SK-N-SH treated with all-trans-retinoic acid at 6 μM for 48 hours (cell line): ENCODE measurements at regions not wholly inside any gene's neighbourhood (a gene's known extent, or its start where the extent isn't known, plus 50 kb on each side); places are given as distances from the start of the nearest gene placed in this dataset.

Experiments used
- ATAC-seq: fragments of 200-7000 bp; cut with Tn5 transposase; 3 replicates; pipeline ENCODE4 v1.9.1; 2020; ENCODE audit warnings: mild to moderate bottlenecking, moderate library complexity
- ARNTL ChIP-seq: fragments of 450-650 bp; formaldehyde crosslinking; IDR thresholded peaks from 2 replicates; pipeline ENCODE4 v1.5.0; 2020; ENCODE audit warnings: low read depth, mild to moderate bottlenecking, moderate library complexity, borderline replicate concordance
- BACH2 ChIP-seq: fragments of 250-450 bp; sonication (Bioruptor Pico); IDR thresholded peaks from 2 replicates; pipeline ENCODE4 v1.9.0; 2021; ENCODE audit warnings: mild to moderate bottlenecking, borderline replicate concordance
- CSDC2 ChIP-seq: fragments of 250-450 bp; sonication (Bioruptor Pico); IDR thresholded peaks from 2 replicates; pipeline ENCODE4 v1.5.0; 2020; ENCODE audit warnings: mild to moderate bottlenecking, moderate library complexity
- ESRRG ChIP-seq: fragments of 250-450 bp; sonication (Bioruptor Pico); IDR thresholded peaks from 2 replicates; pipeline ENCODE4 v1.6.1; 2021; ENCODE audit warnings: mild to moderate bottlenecking
- GLIS3 ChIP-seq: fragments of 250-450 bp; sonication (Bioruptor Pico); IDR thresholded peaks from 2 replicates; pipeline ENCODE4 v1.5.0; 2020; ENCODE audit warnings: mild to moderate bottlenecking, moderate library complexity
- OSR1 ChIP-seq: fragments of 250-450 bp; sonication (Bioruptor Pico); IDR thresholded peaks from 2 replicates; pipeline ENCODE4 v1.8.0; 2022; ENCODE audit warnings: moderate library complexity, mild to moderate bottlenecking, inconsistent platforms
- PPARA ChIP-seq: fragments of 250-450 bp; sonication (Bioruptor Pico); IDR thresholded peaks from 2 replicates; pipeline ENCODE4 v1.5.0; 2020; ENCODE audit warnings: mild to moderate bottlenecking, borderline replicate concordance
- RARB ChIP-seq: fragments of 250-450 bp; sonication (Bioruptor Pico); IDR thresholded peaks from 2 replicates; pipeline ENCODE4 v1.8.0; 2021; ENCODE audit warnings: mild to moderate bottlenecking, moderate library complexity
- SNAI2 ChIP-seq: fragments of 250-450 bp; sonication (Bioruptor Pico); IDR thresholded peaks from 2 replicates; pipeline ENCODE4 v1.5.0; 2020; ENCODE audit warnings: mild to moderate bottlenecking, moderate library complexity
- TCF4 ChIP-seq: fragments of 250-450 bp; sonication (Bioruptor Pico); IDR thresholded peaks from 2 replicates; pipeline ENCODE4 v1.8.0; 2021; ENCODE audit warnings: mild to moderate bottlenecking, moderate library complexity, borderline replicate concordance
- TOX ChIP-seq: fragments of 250-450 bp; sonication (Bioruptor Pico); IDR thresholded peaks from 2 replicates; pipeline ENCODE4 v1.8.0; 2021; ENCODE audit warnings: mild to moderate bottlenecking, moderate library complexity, borderline replicate concordance
- ZC3H10 ChIP-seq: fragments of 250-450 bp; sonication (Bioruptor Pico); IDR thresholded peaks from 2 replicates; pipeline ENCODE4 v1.5.1; 2021; ENCODE audit warnings: mild to moderate bottlenecking, moderate library complexity
- ZFP3 ChIP-seq: fragments of 250-450 bp; sonication (Bioruptor Pico); IDR thresholded peaks from 2 replicates; pipeline ENCODE4 v1.5.0; 2020; ENCODE audit warnings: mild to moderate bottlenecking, moderate library complexity
- ZFP30 ChIP-seq: fragments of 450-650 bp; formaldehyde crosslinking; IDR thresholded peaks from 2 replicates; pipeline ENCODE4 v1.5.0; 2022; ENCODE audit warnings: mild to moderate bottlenecking, moderate library complexity
- ZNF565 ChIP-seq: fragments of 450-650 bp; formaldehyde crosslinking; conservative IDR thresholded peaks from 2 replicates; pipeline ENCODE4 v1.5.0; 2020; ENCODE audit warnings: low read depth, mild to moderate bottlenecking, moderate library complexity
- ZNF70 ChIP-seq: fragments of 450-650 bp; formaldehyde crosslinking; IDR thresholded peaks from 2 replicates; pipeline ENCODE4 v1.5.0; 2020; ENCODE audit warnings: mild to moderate bottlenecking, moderate library complexity
- ZNF8 ChIP-seq: fragments of 450-650 bp; formaldehyde crosslinking; IDR thresholded peaks from 2 replicates; pipeline ENCODE4 v1.5.0; 2020; ENCODE audit warnings: mild to moderate bottlenecking, moderate library complexity
- TF ChIP-seq, protein P1 (sequence below): fragments of 250-450 bp; sonication (Bioruptor Pico); IDR thresholded peaks from 2 replicates; pipeline ENCODE4 v1.5.1; 2021; ENCODE audit warnings: mild to moderate bottlenecking, moderate library complexity
- TF ChIP-seq, protein P2 (sequence below): fragments of 250-450 bp; sonication (Bioruptor Pico); IDR thresholded peaks from 2 replicates; pipeline ENCODE4 v1.8.0; 2021; ENCODE audit warnings: low read depth, mild to moderate bottlenecking, moderate library complexity, borderline replicate concordance
- TF ChIP-seq, protein P3 (sequence below): fragments of 250-450 bp; sonication (Bioruptor Pico); IDR thresholded peaks from 2 replicates; pipeline ENCODE4 v1.5.0; 2020; ENCODE audit warnings: mild to moderate bottlenecking, moderate library complexity
- TF ChIP-seq, protein P4 (sequence below): fragments of 250-450 bp; sonication (Bioruptor Pico); IDR thresholded peaks from 2 replicates; pipeline ENCODE4 v1.8.0; 2020; ENCODE audit warnings: mild to moderate bottlenecking, moderate library complexity, borderline replicate concordance
- TF ChIP-seq, protein P5 (sequence below): fragments of 250-450 bp; sonication (Bioruptor Pico); IDR thresholded peaks from 2 replicates; pipeline ENCODE4 v1.5.1; 2020; ENCODE audit warnings: low read depth, mild to moderate bottlenecking, moderate library complexity

DNA sequence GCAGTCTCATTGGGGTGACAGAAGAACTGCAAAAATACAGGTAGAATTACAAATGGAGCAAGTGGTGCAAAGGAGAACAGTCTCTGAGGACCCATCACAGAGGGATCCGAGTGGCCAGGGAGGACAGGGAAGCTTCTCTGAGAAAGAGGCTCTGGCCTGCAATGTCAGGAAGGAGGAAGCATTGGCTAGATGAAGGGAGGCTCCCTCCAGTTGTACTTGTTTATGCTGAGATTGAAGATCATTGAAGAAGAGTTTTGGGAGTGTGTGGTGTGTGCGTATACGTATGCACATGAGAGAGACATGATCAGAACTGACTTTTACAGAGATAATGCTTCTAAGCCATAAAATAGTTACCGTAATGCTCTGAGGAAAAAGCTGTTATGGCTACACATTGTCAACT is 274.7 kb upstream of the FZD8 start:
- no peak for TF ChIP-seq ZNF8 (CRISPR knock-in tag)
- TF ChIP-seq RARB (CRISPR knock-in tag), result no peak
- TF ChIP-seq TCF4 (CRISPR knock-in tag), result no peak
- peak; percentile 44; the same call in 1 of the 3 replicates for ATAC-seq

DNA sequence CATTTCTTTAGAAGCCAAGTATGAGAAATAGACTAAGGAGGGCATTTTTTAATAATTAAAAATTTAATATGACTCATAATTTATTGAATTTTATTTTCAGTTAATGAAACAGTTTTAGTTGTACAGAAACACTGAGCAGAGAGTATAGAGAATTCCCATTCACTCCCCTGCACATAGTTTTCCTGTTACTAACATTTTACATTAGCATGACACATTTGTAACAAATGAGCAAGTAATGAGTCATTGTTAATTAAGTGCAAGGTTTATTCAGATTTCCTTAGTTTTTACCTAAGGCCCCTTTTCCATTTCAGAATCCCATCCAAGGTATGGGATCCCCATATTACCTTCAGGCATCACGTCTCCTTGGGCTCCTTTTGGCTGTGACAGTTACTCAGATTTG is 271.5 kb upstream of the FZD8 start:
- peak; percentile 71 for ATAC-seq
- TF ChIP-seq, protein P1, sequence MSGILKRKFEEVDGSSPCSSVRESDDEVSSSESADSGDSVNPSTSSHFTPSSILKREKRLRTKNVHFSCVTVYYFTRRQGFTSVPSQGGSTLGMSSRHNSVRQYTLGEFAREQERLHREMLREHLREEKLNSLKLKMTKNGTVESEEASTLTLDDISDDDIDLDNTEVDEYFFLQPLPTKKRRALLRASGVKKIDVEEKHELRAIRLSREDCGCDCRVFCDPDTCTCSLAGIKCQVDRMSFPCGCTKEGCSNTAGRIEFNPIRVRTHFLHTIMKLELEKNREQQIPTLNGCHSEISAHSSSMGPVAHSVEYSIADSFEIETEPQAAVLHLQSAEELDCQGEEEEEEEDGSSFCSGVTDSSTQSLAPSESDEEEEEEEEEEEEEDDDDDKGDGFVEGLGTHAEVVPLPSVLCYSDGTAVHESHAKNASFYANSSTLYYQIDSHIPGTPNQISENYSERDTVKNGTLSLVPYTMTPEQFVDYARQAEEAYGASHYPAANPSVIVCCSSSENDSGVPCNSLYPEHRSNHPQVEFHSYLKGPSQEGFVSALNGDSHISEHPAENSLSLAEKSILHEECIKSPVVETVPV (CRISPR knock-in tag), result no peak
- no peak for TF ChIP-seq RARB (CRISPR knock-in tag)
- TF ChIP-seq SNAI2, result no peak
- no peak for TF ChIP-seq ZFP30 (CRISPR knock-in tag)
- no peak for TF ChIP-seq ESRRG (CRISPR knock-in tag)
- TF ChIP-seq ZNF8 (CRISPR knock-in tag), result no peak
- TF ChIP-seq, protein P2, sequence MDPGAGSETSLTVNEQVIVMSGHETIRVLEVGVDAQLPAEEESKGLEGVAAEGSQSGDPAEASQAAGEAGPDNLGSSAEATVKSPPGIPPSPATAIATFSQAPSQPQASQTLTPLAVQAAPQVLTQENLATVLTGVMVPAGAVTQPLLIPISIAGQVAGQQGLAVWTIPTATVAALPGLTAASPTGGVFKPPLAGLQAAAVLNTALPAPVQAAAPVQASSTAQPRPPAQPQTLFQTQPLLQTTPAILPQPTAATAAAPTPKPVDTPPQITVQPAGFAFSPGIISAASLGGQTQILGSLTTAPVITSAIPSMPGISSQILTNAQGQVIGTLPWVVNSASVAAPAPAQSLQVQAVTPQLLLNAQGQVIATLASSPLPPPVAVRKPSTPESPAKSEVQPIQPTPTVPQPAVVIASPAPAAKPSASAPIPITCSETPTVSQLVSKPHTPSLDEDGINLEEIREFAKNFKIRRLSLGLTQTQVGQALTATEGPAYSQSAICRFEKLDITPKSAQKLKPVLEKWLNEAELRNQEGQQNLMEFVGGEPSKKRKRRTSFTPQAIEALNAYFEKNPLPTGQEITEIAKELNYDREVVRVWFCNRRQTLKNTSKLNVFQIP, result no peak
- TF ChIP-seq TCF4 (CRISPR knock-in tag), result no peak
- no peak for TF ChIP-seq PPARA (CRISPR knock-in tag)
- TF ChIP-seq, protein P3, sequence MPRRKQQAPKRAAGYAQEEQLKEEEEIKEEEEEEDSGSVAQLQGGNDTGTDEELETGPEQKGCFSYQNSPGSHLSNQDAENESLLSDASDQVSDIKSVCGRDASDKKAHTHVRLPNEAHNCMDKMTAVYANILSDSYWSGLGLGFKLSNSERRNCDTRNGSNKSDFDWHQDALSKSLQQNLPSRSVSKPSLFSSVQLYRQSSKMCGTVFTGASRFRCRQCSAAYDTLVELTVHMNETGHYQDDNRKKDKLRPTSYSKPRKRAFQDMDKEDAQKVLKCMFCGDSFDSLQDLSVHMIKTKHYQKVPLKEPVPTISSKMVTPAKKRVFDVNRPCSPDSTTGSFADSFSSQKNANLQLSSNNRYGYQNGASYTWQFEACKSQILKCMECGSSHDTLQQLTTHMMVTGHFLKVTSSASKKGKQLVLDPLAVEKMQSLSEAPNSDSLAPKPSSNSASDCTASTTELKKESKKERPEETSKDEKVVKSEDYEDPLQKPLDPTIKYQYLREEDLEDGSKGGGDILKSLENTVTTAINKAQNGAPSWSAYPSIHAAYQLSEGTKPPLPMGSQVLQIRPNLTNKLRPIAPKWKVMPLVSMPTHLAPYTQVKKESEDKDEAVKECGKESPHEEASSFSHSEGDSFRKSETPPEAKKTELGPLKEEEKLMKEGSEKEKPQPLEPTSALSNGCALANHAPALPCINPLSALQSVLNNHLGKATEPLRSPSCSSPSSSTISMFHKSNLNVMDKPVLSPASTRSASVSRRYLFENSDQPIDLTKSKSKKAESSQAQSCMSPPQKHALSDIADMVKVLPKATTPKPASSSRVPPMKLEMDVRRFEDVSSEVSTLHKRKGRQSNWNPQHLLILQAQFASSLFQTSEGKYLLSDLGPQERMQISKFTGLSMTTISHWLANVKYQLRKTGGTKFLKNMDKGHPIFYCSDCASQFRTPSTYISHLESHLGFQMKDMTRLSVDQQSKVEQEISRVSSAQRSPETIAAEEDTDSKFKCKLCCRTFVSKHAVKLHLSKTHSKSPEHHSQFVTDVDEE (CRISPR knock-in tag), result no peak
- no peak for TF ChIP-seq GLIS3 (CRISPR knock-in tag)
- no peak for TF ChIP-seq CSDC2 (CRISPR knock-in tag)
- TF ChIP-seq, protein P4, sequence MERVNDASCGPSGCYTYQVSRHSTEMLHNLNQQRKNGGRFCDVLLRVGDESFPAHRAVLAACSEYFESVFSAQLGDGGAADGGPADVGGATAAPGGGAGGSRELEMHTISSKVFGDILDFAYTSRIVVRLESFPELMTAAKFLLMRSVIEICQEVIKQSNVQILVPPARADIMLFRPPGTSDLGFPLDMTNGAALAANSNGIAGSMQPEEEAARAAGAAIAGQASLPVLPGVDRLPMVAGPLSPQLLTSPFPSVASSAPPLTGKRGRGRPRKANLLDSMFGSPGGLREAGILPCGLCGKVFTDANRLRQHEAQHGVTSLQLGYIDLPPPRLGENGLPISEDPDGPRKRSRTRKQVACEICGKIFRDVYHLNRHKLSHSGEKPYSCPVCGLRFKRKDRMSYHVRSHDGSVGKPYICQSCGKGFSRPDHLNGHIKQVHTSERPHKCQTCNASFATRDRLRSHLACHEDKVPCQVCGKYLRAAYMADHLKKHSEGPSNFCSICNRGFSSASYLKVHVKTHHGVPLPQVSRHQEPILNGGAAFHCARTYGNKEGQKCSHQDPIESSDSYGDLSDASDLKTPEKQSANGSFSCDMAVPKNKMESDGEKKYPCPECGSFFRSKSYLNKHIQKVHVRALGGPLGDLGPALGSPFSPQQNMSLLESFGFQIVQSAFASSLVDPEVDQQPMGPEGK (CRISPR knock-in tag), result no peak
- TF ChIP-seq ZFP3 (CRISPR knock-in tag), result no peak
- no peak for TF ChIP-seq ZC3H10 (CRISPR knock-in tag)
- no peak for TF ChIP-seq ZNF70 (CRISPR knock-in tag)
- no peak for TF ChIP-seq ARNTL

DNA sequence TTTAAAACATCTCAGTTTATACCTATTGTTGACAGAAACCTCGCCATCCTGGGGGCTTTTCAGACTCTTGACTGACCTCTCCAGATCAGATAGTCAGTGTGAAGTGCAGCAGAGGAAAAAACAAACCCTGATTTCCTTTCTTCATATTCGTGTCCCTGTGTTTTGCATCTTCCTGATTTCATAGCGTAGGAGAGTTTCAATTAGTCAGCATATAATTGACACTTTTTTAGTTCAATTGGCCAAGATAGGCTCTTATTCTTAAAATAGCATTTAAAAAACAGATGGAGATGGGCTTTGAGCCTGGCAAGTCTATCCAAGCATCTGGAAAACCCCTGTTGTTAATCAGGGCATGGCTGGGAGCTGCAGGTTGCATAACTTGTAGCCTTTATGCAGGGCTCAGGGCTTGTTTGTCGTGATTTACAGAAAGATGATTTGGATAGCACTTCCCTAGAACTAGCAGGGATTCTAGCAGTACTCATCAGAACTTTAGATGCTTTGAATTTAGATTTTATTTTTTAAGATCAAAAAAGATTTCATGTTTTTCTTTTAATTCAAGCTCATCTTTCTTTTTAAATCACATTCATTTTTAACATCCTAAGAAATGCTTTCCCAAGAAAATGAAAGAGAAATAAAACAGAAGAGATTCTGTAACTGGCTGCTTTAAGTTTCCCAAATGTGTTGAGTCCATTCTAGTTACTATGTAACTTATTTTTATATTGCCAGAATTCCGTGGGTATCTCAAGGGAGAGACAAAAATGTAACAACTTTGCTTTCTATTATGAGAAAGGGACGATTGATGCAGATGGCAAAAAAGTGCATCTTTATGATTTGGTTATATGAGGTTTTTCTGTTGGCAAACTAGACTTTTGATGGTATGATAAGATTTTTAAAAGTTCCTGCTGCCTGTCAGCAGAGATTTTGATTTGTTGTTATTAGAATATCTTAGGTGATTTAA is 270.8 kb upstream of the FZD8 start:
- peak; percentile 66 for ATAC-seq
- TF ChIP-seq ZNF565 (CRISPR knock-in tag), result no peak
- TF ChIP-seq RARB (CRISPR knock-in tag), result no peak
- TF ChIP-seq TOX, result no peak
- TF ChIP-seq, protein P2, result no peak
- no peak for TF ChIP-seq PPARA (CRISPR knock-in tag)
- no peak for TF ChIP-seq OSR1
- TF ChIP-seq ZFP3 (CRISPR knock-in tag), result no peak
- TF ChIP-seq ZNF70 (CRISPR knock-in tag), result no peak
- TF ChIP-seq, protein P5, sequence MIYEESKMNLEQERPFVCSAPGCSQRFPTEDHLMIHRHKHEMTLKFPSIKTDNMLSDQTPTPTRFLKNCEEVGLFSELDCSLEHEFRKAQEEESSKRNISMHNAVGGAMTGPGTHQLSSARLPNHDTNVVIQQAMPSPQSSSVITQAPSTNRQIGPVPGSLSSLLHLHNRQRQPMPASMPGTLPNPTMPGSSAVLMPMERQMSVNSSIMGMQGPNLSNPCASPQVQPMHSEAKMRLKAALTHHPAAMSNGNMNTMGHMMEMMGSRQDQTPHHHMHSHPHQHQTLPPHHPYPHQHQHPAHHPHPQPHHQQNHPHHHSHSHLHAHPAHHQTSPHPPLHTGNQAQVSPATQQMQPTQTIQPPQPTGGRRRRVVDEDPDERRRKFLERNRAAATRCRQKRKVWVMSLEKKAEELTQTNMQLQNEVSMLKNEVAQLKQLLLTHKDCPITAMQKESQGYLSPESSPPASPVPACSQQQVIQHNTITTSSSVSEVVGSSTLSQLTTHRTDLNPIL, result no peak
- TF ChIP-seq, protein P4 (CRISPR knock-in tag), result no peak
- TF ChIP-seq BACH2, result no peak
- TF ChIP-seq CSDC2 (CRISPR knock-in tag), result no peak
- TF ChIP-seq, protein P1 (CRISPR knock-in tag), result no peak
